CD4-positive, CD25-positive, alpha-beta regulatory T cell (primary cell): ENCODE measurements at regions not wholly inside any gene's neighbourhood (a gene's known extent, or its start where the extent isn't known, plus 50 kb on each side); places are given as distances from the start of the nearest gene placed in this dataset.

Source experiments
- ATAC-seq, 2 donors: fragments of 150-1000 bp; cut with Tn5 transposase; one replicate each; pipeline ENCODE4 v1.10.0; 2021; ENCODE audit warnings: low read depth in 2 of 2, moderate number of reproducible peaks in 2 of 2, moderate library complexity in 1 of 2
- DNase-seq, 3 donors: peaks; one replicate each; pipeline versions ENCODE4 v3.0.0 to v3.0.0-alpha.2; 2012 to 2022; ENCODE audit warnings: mixed read lengths in 1 of 3
- H3K27ac ChIP-seq: one replicate; pipeline ENCODE4 v1.7.0; 2013; ENCODE audit warnings: mild to moderate bottlenecking, low read length; ENCODE audit not compliant: insufficient read depth, poor library complexity, severe bottlenecking
- H3K27me3 ChIP-seq: one replicate; pipeline ENCODE4 v1.7.0; 2013; ENCODE audit warnings: low read length; ENCODE audit not compliant: control insufficient read depth, insufficient read depth
- H3K36me3 ChIP-seq: one replicate; pipeline ENCODE4 v1.7.0; 2013; ENCODE audit warnings: mild to moderate bottlenecking, low read length, moderate library complexity; ENCODE audit not compliant: control insufficient read depth, insufficient read depth
- H3K4me1 ChIP-seq: 2 replicates; pipeline ENCODE4 v1.7.0; 2013; ENCODE audit warnings: mild to moderate bottlenecking, low read length; ENCODE audit not compliant: insufficient read depth, control insufficient read depth, poor library complexity, severe bottlenecking
- H3K4me3 ChIP-seq: one replicate; pipeline ENCODE4 v1.7.0; 2013; ENCODE audit warnings: low read depth, mild to moderate bottlenecking, low read length, moderate library complexity
- H3K9me3 ChIP-seq, 2 experiments: 1 replicate in 1 of 2; 2 replicates in 1 of 2; pipeline ENCODE4 v1.7.0; 2013; ENCODE audit warnings: low read length in 2 of 2, mild to moderate bottlenecking in 1 of 2, moderate library complexity in 1 of 2; ENCODE audit not compliant: control insufficient read depth in 2 of 2
- H3K27ac Mint-ChIP-seq, 3 donors: one replicate each; pipeline ENCODE4 v1.8.0; 2020 to 2022; ENCODE audit warnings: mild to moderate bottlenecking in 3 of 3, mixed read lengths in 3 of 3, moderate library complexity in 2 of 3
- H3K27me3 Mint-ChIP-seq: one replicate; pipeline ENCODE4 v1.8.0; 2022; ENCODE audit warnings: mild to moderate bottlenecking, mixed read lengths
- H3K36me3 Mint-ChIP-seq: one replicate; pipeline ENCODE4 v1.8.0; 2020; ENCODE audit warnings: mixed read lengths
- H3K4me1 Mint-ChIP-seq, 4 donors: one replicate each; pipeline ENCODE4 v1.8.0; 2020 to 2022; ENCODE audit warnings: mixed read lengths in 4 of 4, mild to moderate bottlenecking in 1 of 4
- H3K4me3 Mint-ChIP-seq, 4 donors: one replicate each; pipeline ENCODE4 v1.8.0; 2020 to 2022; ENCODE audit warnings: mild to moderate bottlenecking in 4 of 4, mixed read lengths in 4 of 4, moderate library complexity in 3 of 4
- H3K9me3 Mint-ChIP-seq, 7 donors: one replicate each; pipeline ENCODE4 v1.8.0; 2020 to 2022; ENCODE audit warnings: mixed read lengths in 7 of 7, mild to moderate bottlenecking in 3 of 7, moderate library complexity in 2 of 7

DNA sequence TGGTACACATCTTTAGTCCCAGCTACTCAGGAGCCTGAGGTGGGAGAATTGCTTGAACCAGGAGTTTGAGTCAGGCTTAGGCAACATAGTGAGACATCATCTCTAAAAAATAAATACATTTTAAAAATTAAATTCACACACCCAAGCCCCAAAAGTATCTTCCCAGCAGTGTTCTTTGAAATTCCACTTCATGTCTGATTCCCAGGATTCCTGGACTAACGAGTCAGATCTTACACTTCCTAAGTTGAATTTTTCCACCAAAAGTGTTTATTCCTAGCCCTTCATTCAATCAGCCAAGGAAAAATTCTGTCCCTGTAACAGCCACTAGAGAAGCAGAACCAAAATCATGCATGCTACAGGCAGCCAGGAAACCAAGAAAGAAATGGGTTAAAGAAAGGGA is 970.9 kb downstream of the EFNA5 start:
- H3K36me3 ChIP-seq: no peaks in the 10 kb centered on the region
- Mint-ChIP-seq H3K4me1 (no peaks in the 10 kb centered on the region), H3K27ac (no peak overlapping the region), H3K9me3 (peaks cover 0 to 17% (median 2%) of the 10 kb centered on the region in 7 donors), H3K36me3 (no peaks in the 10 kb centered on the region), H3K4me3 (no peak overlapping the region), H3K27me3 (no peaks in the 10 kb centered on the region)
- peaks cover 0 to 5% of the 10 kb centered on the region in 2 experiments for H3K9me3 ChIP-seq
- H3K4me1 ChIP-seq: no peaks in the 10 kb centered on the region
- no peak overlapping the region for H3K27ac ChIP-seq
- H3K4me3 ChIP-seq: no peak overlapping the region
- H3K27me3 ChIP-seq: no peaks in the 10 kb centered on the region
- no peak for ATAC-seq
- no peak for DNase-seq

DNA sequence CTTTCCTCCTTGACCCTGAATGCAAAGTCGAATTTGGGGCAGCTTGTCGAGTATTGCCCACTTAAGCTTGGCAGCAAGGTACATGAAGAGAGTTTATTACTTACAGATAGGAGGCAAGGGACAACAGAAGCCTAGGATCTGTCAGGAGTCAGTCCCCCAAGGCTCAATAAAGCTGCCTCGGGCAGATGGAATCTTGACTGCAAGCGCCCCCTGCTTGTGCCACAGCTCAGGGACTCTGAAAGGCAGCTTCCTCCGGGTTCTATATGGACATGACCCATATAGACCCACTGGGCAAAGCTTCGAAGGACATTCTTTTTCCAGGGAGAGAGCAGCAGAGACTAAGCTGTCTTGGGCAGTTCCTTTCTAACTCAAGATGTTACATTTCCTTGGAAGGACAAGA is 971.5 kb downstream of the EFNA5 start:
- Mint-ChIP-seq H3K4me3 (no peak overlapping the region), H3K36me3 (no peaks in the 10 kb centered on the region)
- no peak for ATAC-seq

DNA sequence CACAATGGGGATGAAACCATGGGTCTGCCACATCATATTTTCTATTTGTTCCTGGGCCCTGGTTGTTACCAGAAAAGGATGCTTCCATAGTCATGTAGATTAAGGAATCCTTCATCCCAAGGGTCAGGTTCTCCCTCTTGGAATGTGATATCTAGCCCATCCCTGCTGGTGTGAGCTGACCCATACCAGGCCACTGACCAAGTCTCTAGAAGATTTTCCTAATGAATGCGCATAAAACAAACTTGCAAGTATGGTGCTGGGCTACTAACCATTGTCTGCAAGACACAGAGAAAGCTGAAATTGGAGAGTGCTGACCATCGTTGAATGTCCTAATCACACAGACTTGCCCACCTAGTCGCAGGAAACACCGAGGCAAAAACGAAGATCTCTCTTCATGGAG is 972.6 kb downstream of the EFNA5 start:
- DNase-seq (no peak), ATAC-seq (no peak)
- Histone ChIP-seq H3K9me3 (peaks cover 0 to 5% of the 10 kb centered on the region in 2 experiments), H3K36me3 (no peaks in the 10 kb centered on the region), H3K27me3 (no peaks in the 10 kb centered on the region), H3K4me1 (no peaks in the 10 kb centered on the region), H3K27ac (no peak overlapping the region), H3K4me3 (no peak overlapping the region)
- H3K4me1 Mint-ChIP-seq: no peaks in the 10 kb centered on the region
- peaks cover 0 to 17% (median 2%) of the 10 kb centered on the region in 7 donors for H3K9me3 Mint-ChIP-seq
- no peak overlapping the region for H3K27ac Mint-ChIP-seq
- no peaks in the 10 kb centered on the region for H3K36me3 Mint-ChIP-seq
- H3K27me3 Mint-ChIP-seq: no peaks in the 10 kb centered on the region
- H3K4me3 Mint-ChIP-seq: no peak overlapping the region

More for the DNA sequence above, 971.5 kb downstream of the EFNA5 start:
- no peaks in the 10 kb centered on the region for H3K36me3 ChIP-seq
- Mint-ChIP-seq H3K9me3 (peaks cover 0 to 17% (median 2%) of the 10 kb centered on the region in 7 donors), H3K27me3 (no peaks in the 10 kb centered on the region), H3K27ac (no peak overlapping the region), H3K4me1 (no peaks in the 10 kb centered on the region)
- H3K4me1 ChIP-seq: no peaks in the 10 kb centered on the region
- no peak overlapping the region for H3K4me3 ChIP-seq
- DNase-seq: no peak
- peaks cover 0 to 5% of the 10 kb centered on the region in 2 experiments for H3K9me3 ChIP-seq
- no peak overlapping the region for H3K27ac ChIP-seq
- no peaks in the 10 kb centered on the region for H3K27me3 ChIP-seq

DNA sequence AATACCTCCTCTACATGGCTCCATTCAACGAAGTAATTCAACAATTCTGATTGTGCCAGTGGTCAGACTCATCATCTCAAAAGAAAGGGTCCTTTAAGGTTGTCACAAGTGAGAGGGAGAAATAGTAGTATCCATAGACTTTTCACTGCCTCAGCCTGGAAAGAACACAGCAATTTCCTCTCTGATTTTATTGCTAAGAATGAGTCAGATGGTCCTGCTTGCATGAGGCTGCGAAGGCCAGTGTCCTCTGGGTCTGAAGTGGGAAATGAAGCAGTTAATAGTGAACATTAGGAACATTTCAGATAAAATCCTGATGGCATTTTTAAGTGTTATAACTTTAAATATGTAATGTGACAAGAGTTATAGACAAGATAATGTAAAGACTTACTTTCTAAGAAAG is 979.0 kb downstream of the EFNA5 start:
- no peak for ATAC-seq
- H3K4me3 ChIP-seq: no peak overlapping the region
- H3K9me3 Mint-ChIP-seq: peaks cover 0 to 3% (median 0%) of the 10 kb centered on the region in 7 donors
- H3K4me3 Mint-ChIP-seq: no peak overlapping the region
- DNase-seq: no peak
- H3K27me3 ChIP-seq: no peaks in the 10 kb centered on the region
- H3K27ac ChIP-seq: no peak overlapping the region
- H3K4me1 Mint-ChIP-seq: no peaks in the 10 kb centered on the region
- H3K9me3 ChIP-seq: no peaks in the 10 kb centered on the region
- no peaks in the 10 kb centered on the region for H3K4me1 ChIP-seq
- H3K36me3 Mint-ChIP-seq: no peaks in the 10 kb centered on the region
- H3K27ac Mint-ChIP-seq: no peak overlapping the region
- no peaks in the 10 kb centered on the region for H3K36me3 ChIP-seq
- H3K27me3 Mint-ChIP-seq: no peaks in the 10 kb centered on the region

DNA sequence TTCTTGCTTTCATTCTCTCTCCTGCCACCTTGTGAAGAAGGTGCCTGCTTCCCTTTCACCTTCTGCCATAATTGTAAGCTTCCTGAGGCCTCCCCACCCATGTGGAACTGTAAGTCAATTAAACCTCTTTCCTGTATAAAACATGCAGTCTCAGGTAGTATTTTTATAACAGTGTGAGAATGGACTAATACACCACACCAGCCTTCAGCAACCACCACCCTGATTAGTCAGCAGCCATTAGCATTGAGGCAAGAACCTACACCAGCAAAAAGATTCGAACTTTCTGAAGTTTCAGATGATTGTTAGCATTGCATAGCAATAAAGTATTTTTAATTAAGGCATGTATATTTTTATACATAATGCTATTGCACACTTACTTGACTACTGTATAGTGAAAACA is 980.2 kb downstream of the EFNA5 start:
- no peak overlapping the region for H3K4me3 ChIP-seq
- H3K27ac Mint-ChIP-seq: no peak overlapping the region
- DNase-seq (no peak), ATAC-seq (no peak)
- H3K4me3 Mint-ChIP-seq: no peak overlapping the region
- no peaks in the 10 kb centered on the region for H3K36me3 Mint-ChIP-seq
- H3K27me3 Mint-ChIP-seq: no peaks in the 10 kb centered on the region
- H3K4me1 ChIP-seq: no peaks in the 10 kb centered on the region
- no peak overlapping the region for H3K27ac ChIP-seq
- no peaks in the 10 kb centered on the region for H3K9me3 ChIP-seq
- peaks cover 0 to 3% (median 0%) of the 10 kb centered on the region in 7 donors for H3K9me3 Mint-ChIP-seq
- no peaks in the 10 kb centered on the region for H3K36me3 ChIP-seq
- H3K27me3 ChIP-seq: no peaks in the 10 kb centered on the region
- no peaks in the 10 kb centered on the region for H3K4me1 Mint-ChIP-seq

DNA sequence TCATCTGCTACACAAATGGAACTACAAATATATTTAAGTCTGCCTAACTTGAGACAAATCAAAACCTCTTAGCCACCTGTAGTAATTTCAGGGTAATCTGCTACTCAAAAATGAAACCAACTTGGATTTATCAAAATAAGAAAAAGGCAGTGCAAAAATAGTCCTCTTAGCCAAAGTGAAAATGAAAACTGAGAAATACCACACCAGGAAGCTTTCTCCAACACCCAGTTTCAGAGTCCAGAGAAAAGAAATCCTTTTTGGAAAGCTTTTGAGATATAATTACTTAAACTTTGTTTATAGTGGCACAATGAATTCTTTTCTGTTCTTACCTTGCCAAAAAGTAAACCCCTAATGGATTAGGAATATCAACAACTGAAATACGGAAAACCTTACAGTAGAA is 990.4 kb downstream of the EFNA5 start:
- DNase-seq (no peak), ATAC-seq (no peak)
- H3K9me3 ChIP-seq: no peaks in the 10 kb centered on the region
- Mint-ChIP-seq H3K4me1 (no peaks in the 10 kb centered on the region), H3K36me3 (no peaks in the 10 kb centered on the region), H3K27me3 (no peaks in the 10 kb centered on the region), H3K4me3 (no peak overlapping the region), H3K9me3 (peaks cover 2 to 12% (median 6%) of the 10 kb centered on the region in 7 donors), H3K27ac (no peak overlapping the region)
- no peak overlapping the region for H3K27ac ChIP-seq
- no peaks in the 10 kb centered on the region for H3K4me1 ChIP-seq
- H3K36me3 ChIP-seq: no peaks in the 10 kb centered on the region
- no peaks in the 10 kb centered on the region for H3K27me3 ChIP-seq
- no peak overlapping the region for H3K4me3 ChIP-seq

DNA sequence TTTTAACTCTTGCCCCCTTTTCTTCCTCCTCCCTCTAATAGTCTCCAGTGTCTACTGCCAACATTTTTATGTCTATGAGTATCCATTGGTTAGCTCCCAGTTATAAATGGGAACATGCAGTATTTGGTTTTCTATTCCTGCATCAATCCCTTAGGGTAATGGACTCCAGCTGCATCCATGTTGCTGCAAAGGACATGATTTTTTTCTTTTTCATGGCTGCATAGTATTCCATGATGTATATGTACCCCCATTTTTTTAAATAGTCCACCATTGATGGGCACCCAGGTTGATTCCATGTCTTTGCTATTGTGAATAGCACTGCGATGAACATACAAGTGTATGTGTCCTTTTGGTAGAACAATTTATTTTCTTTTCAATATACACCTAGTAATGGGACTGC is 993.7 kb downstream of the EFNA5 start:
- no peak overlapping the region for H3K27ac ChIP-seq
- H3K4me1 ChIP-seq: no peaks in the 10 kb centered on the region
- ATAC-seq: no peak
- Mint-ChIP-seq H3K27ac (no peak overlapping the region), H3K4me3 (no peak overlapping the region), H3K36me3 (no peaks in the 10 kb centered on the region), H3K4me1 (no peaks in the 10 kb centered on the region), H3K27me3 (no peaks in the 10 kb centered on the region), H3K9me3 (peaks cover 3 to 13% (median 6%) of the 10 kb centered on the region in 7 donors)
- no peaks in the 10 kb centered on the region for H3K9me3 ChIP-seq
- no peak overlapping the region for H3K4me3 ChIP-seq
- no peaks in the 10 kb centered on the region for H3K36me3 ChIP-seq
- H3K27me3 ChIP-seq: no peaks in the 10 kb centered on the region
- DNase-seq: no peak

DNA sequence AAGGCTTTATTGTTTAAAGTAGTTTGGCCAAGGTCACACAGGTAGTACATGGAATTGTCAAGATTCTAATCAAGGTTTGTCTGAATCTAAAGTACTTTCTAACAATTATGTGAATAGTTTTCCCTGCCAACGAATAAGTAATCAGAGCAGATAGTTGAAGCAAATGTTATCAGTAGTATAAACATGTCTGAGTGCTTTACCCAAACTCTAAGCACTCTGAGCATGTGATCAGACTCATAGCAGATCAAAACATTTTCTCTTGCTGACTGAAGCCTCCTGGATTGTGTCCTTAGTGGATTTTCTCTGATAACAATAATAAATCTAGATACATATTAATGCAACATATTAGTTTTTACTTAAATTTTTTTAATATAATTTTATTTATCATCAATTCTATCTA is 995.0 kb downstream of the EFNA5 start:
- DNase-seq: no peak
- H3K4me1 ChIP-seq: no peaks in the 10 kb centered on the region
- no peaks in the 10 kb centered on the region for H3K9me3 ChIP-seq
- H3K36me3 ChIP-seq: no peaks in the 10 kb centered on the region
- no peak overlapping the region for H3K27ac Mint-ChIP-seq
- H3K27me3 ChIP-seq: no peaks in the 10 kb centered on the region
- H3K4me1 Mint-ChIP-seq: no peaks in the 10 kb centered on the region
- no peak overlapping the region for H3K4me3 ChIP-seq
- H3K27ac ChIP-seq: no peak overlapping the region
- ATAC-seq: no peak
- H3K27me3 Mint-ChIP-seq: no peaks in the 10 kb centered on the region
- H3K9me3 Mint-ChIP-seq: peaks cover 0 to 13% (median 6%) of the 10 kb centered on the region in 7 donors
- H3K36me3 Mint-ChIP-seq: no peaks in the 10 kb centered on the region
- no peak overlapping the region for H3K4me3 Mint-ChIP-seq
